Panc1 (cell line): ENCODE measurements at regions not wholly inside any gene's neighbourhood (a gene's known extent, or its start where the extent isn't known, plus 50 kb on each side); places are given as distances from the start of the nearest gene placed in this dataset.

ENCODE experiments used
- ATAC-seq: fragments of 200-7000 bp; cut with Tn5 transposase; 2 replicates; pipeline ENCODE4 v1.9.1; 2020; ENCODE audit warnings: mild to moderate bottlenecking, moderate library complexity
- BruUV-seq: library from RNA; stranded (reverse); fragments of 400-500 nt; replicated peaks from 2 replicates; lab custom pipeline; 2021; lab: Mats Ljungman, UMichigan
- CTCF ChIA-PET: fragments of 300-600 bp; sonication (Branson Sonifier 250); formaldehyde crosslinking; loops from one replicate; lab custom pipeline; 2022; ENCODE audit warnings: antibody characterized with exemption; lab: Charles Lee
- POLR2A ChIA-PET: fragments of 300-600 bp; sonication (Branson Sonifier 250); formaldehyde crosslinking; loops from one replicate; lab custom pipeline; 2022; ENCODE audit warnings: antibody characterized with exemption; lab: Charles Lee
- DNase-seq: peaks from one replicate; pipeline ENCODE4 v3.0.0-alpha.2; 2010; ENCODE audit warnings: low read depth, low spot score
- H3K27ac ChIP-seq: 2 replicates; pipeline ENCODE4 v1.5.1; 2011; ENCODE audit warnings: mild to moderate bottlenecking, low read length, inconsistent platforms
- H3K27me3 ChIP-seq: fragments of 200-500 bp; sonication (Bioruptor generic); 2 replicates; pipeline ENCODE4 v1.6.0; 2014; ENCODE audit warnings: low read length, inconsistent platforms; ENCODE audit not compliant: control insufficient read depth, insufficient read depth
- H3K36me3 ChIP-seq: fragments of 200-500 bp; sonication (Bioruptor generic); 2 replicates; pipeline ENCODE4 v1.5.1; 2014; ENCODE audit warnings: inconsistent platforms, mild to moderate bottlenecking, low read length, moderate library complexity; ENCODE audit not compliant: control insufficient read depth, insufficient read depth
- H3K4me1 ChIP-seq: 2 replicates; pipeline ENCODE4 v1.5.1; 2011; ENCODE audit warnings: inconsistent platforms, mild to moderate bottlenecking, low read length, moderate library complexity; ENCODE audit not compliant: control insufficient read depth, insufficient read depth
- H3K4me3 ChIP-seq, 2 experiments: 2 replicates each; pipeline ENCODE4 v1.5.1; 2011 to 2012; ENCODE audit warnings: low read depth in 2 of 2, low read length in 2 of 2, mild to moderate bottlenecking in 2 of 2, inconsistent platforms in 1 of 2, moderate library complexity in 1 of 2
- H3K9me3 ChIP-seq: fragments of 200-500 bp; sonication (Bioruptor generic); 2 replicates; pipeline ENCODE4 v1.5.1; 2014; ENCODE audit warnings: low read depth, mild to moderate bottlenecking, inconsistent platforms, low read length, moderate library complexity; ENCODE audit not compliant: control insufficient read depth, insufficient read depth
- CTCF ChIP-seq: fragments of 450-650 bp; IDR thresholded peaks from 2 replicates; pipeline ENCODE4 v1.5.1; 2017; ENCODE audit warnings: mild to moderate bottlenecking
- POLR2AphosphoS5 ChIP-seq: IDR thresholded peaks from 2 replicates; pipeline ENCODE4 v1.6.1; 2012; ENCODE audit warnings: mild to moderate bottlenecking, low read depth, low read length, moderate library complexity
- SIN3A ChIP-seq: IDR thresholded peaks from 2 replicates; pipeline ENCODE4 v1.6.1; 2012; ENCODE audit warnings: low read depth, mild to moderate bottlenecking, low read length, moderate library complexity, borderline replicate concordance; ENCODE audit not compliant: insufficient read depth
- TCF7L2 ChIP-seq: IDR thresholded peaks from 2 replicates; pipeline ENCODE4 v1.6.1; 2011; ENCODE audit warnings: mild to moderate bottlenecking, low read depth, low read length, inconsistent platforms
- in situ Hi-C: cut with HindIII; loops from 2 replicates; pipeline ENCODE4 v1.10.0; 2016; ENCODE audit warnings: low sequenced_read_pairs, low pct_unique_long_range_greater_than_20kb
- intact Hi-C: fragments of 100-400 bp; cut with micrococcal nuclease; formaldehyde crosslinking; loops from one replicate; pipeline ENCODE4 v1.10.0; 2022; ENCODE audit not compliant: unreplicated experiment
- TF ChIP-seq, protein P1 (sequence below), 2 experiments: IDR thresholded peaks; 2 replicates each; pipeline ENCODE4 v1.6.1; 2011 to 2012; ENCODE audit warnings: low read depth in 2 of 2, control low read depth in 1 of 2, low read length in 1 of 2, mild to moderate bottlenecking in 1 of 2, moderate library complexity in 1 of 2; ENCODE audit not compliant: insufficient read depth in 1 of 2

- BruUV-seq, result no TSS peak
- H3K36me3 ChIP-seq, result no peaks in the 10 kb centered on the region
- H3K9me3 ChIP-seq, result no peaks in the 10 kb centered on the region
- H3K27ac ChIP-seq, result no peak overlapping the region
- H3K27me3 ChIP-seq, result no peaks in the 10 kb centered on the region
- ChIA-PET POLR2A (no interaction called here), CTCF (no interaction called here)
- DNase-seq (no peak), ATAC-seq (no peak)
- in situ Hi-C loops (no loop called here), intact Hi-C loops (no loop called here)
- H3K4me1 ChIP-seq, result no peaks in the 10 kb centered on the region
- TF ChIP-seq, protein P1, sequence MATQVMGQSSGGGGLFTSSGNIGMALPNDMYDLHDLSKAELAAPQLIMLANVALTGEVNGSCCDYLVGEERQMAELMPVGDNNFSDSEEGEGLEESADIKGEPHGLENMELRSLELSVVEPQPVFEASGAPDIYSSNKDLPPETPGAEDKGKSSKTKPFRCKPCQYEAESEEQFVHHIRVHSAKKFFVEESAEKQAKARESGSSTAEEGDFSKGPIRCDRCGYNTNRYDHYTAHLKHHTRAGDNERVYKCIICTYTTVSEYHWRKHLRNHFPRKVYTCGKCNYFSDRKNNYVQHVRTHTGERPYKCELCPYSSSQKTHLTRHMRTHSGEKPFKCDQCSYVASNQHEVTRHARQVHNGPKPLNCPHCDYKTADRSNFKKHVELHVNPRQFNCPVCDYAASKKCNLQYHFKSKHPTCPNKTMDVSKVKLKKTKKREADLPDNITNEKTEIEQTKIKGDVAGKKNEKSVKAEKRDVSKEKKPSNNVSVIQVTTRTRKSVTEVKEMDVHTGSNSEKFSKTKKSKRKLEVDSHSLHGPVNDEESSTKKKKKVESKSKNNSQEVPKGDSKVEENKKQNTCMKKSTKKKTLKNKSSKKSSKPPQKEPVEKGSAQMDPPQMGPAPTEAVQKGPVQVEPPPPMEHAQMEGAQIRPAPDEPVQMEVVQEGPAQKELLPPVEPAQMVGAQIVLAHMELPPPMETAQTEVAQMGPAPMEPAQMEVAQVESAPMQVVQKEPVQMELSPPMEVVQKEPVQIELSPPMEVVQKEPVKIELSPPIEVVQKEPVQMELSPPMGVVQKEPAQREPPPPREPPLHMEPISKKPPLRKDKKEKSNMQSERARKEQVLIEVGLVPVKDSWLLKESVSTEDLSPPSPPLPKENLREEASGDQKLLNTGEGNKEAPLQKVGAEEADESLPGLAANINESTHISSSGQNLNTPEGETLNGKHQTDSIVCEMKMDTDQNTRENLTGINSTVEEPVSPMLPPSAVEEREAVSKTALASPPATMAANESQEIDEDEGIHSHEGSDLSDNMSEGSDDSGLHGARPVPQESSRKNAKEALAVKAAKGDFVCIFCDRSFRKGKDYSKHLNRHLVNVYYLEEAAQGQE (IDR thresholded peaks at IDR 0.05; ENCODE audit: insufficient read depth in 1 of 2, low read depth in 2 of 2, low read length in 1 of 2), result no peak
- TF ChIP-seq CTCF (no peak), SIN3A (no peak), TCF7L2 (no peak), POLR2AphosphoS5 (no peak)
- H3K4me3 ChIP-seq, result no peak overlapping the region
Measured at GRCh38 chr3:73796382-73796781, 171.6 kb upstream of the PDZRN3 start.

GRCh38 chr3:73791356-73791755 lies 166.6 kb upstream of the PDZRN3 start:
- no peaks in the 10 kb centered on the region for H3K9me3 ChIP-seq
- no peak for ATAC-seq
- in situ Hi-C loops, result no loop called here
- H3K36me3 ChIP-seq, result no peaks in the 10 kb centered on the region
- no peak overlapping the region for H3K27ac ChIP-seq
- BruUV-seq, result no TSS peak
- CTCF ChIA-PET, result no interaction called here
- no peak for DNase-seq
- intact Hi-C loops, result no loop called here
- H3K4me3 ChIP-seq, result no peak overlapping the region
- TF ChIP-seq SIN3A (no peak), POLR2AphosphoS5 (no peak), CTCF (no peak), TCF7L2 (no peak)
- TF ChIP-seq, protein P1 (IDR thresholded peaks at IDR 0.05; ENCODE audit: insufficient read depth in 1 of 2, low read depth in 2 of 2, low read length in 1 of 2), result no peak
- POLR2A ChIA-PET, result no interaction called here
- H3K4me1 ChIP-seq, result no peaks in the 10 kb centered on the region
- H3K27me3 ChIP-seq, result no peaks in the 10 kb centered on the region
